Heart right ventricle (tissue), 16 donors: ENCODE measurements at regions not wholly inside any gene's neighbourhood (a gene's known extent, or its start where the extent isn't known, plus 50 kb on each side); places are given as distances from the start of the nearest gene placed in this dataset.

Source experiments
- ATAC-seq, 8 donors: fragments of 200-7000 bp; cut with Tn5 transposase; one replicate each; pipeline ENCODE4 v1.9.1; 2020; ENCODE audit warnings: mild to moderate bottlenecking in 8 of 8, moderate library complexity in 8 of 8, moderate number of reproducible peaks in 1 of 8
- DNase-seq, 2 donors: peaks; one replicate each; pipeline ENCODE4 v3.0.0-alpha.2; 2020
- H3K27ac ChIP-seq, 10 donors: fragments of 200-600 bp; sonication (generic) in 2 of 10; one replicate each; pipeline versions ENCODE4 v1.5.0 to v1.8.0; 2020 to 2022; ENCODE audit warnings: mild to moderate bottlenecking in 3 of 10
- H3K27me3 ChIP-seq, 7 donors: fragments of 200-600 bp; one replicate each; pipeline ENCODE4 v1.8.0; 2021 to 2022; ENCODE audit warnings: mild to moderate bottlenecking in 2 of 7
- H3K36me3 ChIP-seq, 9 donors: fragments of 200-600 bp; sonication (generic) in 1 of 9; one replicate each; pipeline versions ENCODE4 v1.5.0 to v1.8.0; 2020 to 2022; ENCODE audit warnings: mild to moderate bottlenecking in 2 of 9
- H3K4me1 ChIP-seq, 9 donors: fragments of 200-600 bp; sonication (generic) in 1 of 9; one replicate each; pipeline versions ENCODE4 v1.5.0 to v1.8.0; 2020 to 2022; ENCODE audit warnings: mild to moderate bottlenecking in 4 of 9
- H3K4me3 ChIP-seq, 10 donors: fragments of 200-600 bp; sonication (generic) in 2 of 10; one replicate each; pipeline versions ENCODE4 v1.5.0 to v1.8.0; 2020 to 2022; ENCODE audit warnings: mild to moderate bottlenecking in 7 of 10, moderate library complexity in 2 of 10
- H3K9me3 ChIP-seq, 11 donors: fragments of 200-600 bp in 10 of 11; sonication (generic) in 2 of 11; one replicate each; pipeline versions ENCODE4 v1.5.0 to v1.8.0; 2013 to 2022; ENCODE audit warnings: mild to moderate bottlenecking in 2 of 11, control low read depth in 1 of 11, moderate library complexity in 1 of 11
- WGBS, 2 donors: extraction: QIAGEN DNeasy Blood & Tissue Kit; methylation state at CpG; one replicate each; pipeline ENCODE4 v1.1.7; 2013; ENCODE audit warnings: inconsistent platforms in 1 of 2; 5-methylcytosine and 5-hydroxymethylcytosine counted together
- intact Hi-C, 10 donors: fragments of 100-400 bp; cut with DNase I; formaldehyde crosslinking; loops; one replicate each; pipeline versions ENCODE4 v1.11.1 to v1.14.2; 2022
- TF ChIP-seq, protein P1 (sequence below), 9 donors: fragments of 200-600 bp; sonication (generic) in 2 of 9; IDR thresholded peaks; one replicate each; pipeline versions ENCODE4 v1.5.0 to v1.8.0; 2021 to 2022; ENCODE audit warnings: antibody characterized with exemption in 9 of 9, mild to moderate bottlenecking in 5 of 9, moderate library complexity in 1 of 9
- donor health status: Arrhythmogenic right ventricular cardiomyopathy.
- donor health status: ischemic (EF 13 %, LVEDD 7.1; RV severe dilation, severe dysfunction).
- donor health status: healthy with polysubstance abuse.
- donor health status: DM: no; HTN: yes; CAD: no.
- donor health status: DM: no; HTN: no; CAD: no.
- donor health status: ischemic (EF 25% LVEDD 6.9; RV normal size, moderate dysfunction).
- donor health status: ischemic (EF 25% LVEDD 5.7; RV mildly dilated, moderate dysfunction).
- donor health status: healthy.
- donor health status: DM: yes; HTN: yes; CAD: no.
- donor health status: Ischemic cardiomyopathy.
- donor health status: ischemic (EF 35%, LVEDD 5.7; RV mildly dilated, moderate dysfunction).
- donor health status: nonischemic (EF 11% LVEDD 7.7; RV severe dilation, severe dysfunction).
- donor health status: DM: yes; HTN: yes; CAD: no.
- donor health status: PGD.
- donor health status: ischemic (EF 29% LVEDD 5.4; RV normal size, mild dysfunction).
- donor health status: nonischemic (EF 23%, LVEDD 6.1; RV moderate dilation, normal function).

GRCh38 chr3:107172411-107172810 is 204.8 kb upstream of the CCDC54 start:
- Histone ChIP-seq H3K27me3 (no peaks in the 10 kb centered on the region), H3K36me3 (no peaks in the 10 kb centered on the region), H3K9me3 (peaks cover 0 to 24% (median 0%) of the 10 kb centered on the region in 11 donors), H3K4me1 (no peaks in the 10 kb centered on the region), H3K27ac (no peak overlapping the region), H3K4me3 (no peak overlapping the region)
- DNase-seq, result no peak
- WGBS, 2 donors, result 91 to 92% methylated on average over 1 of the region's 1 CpG
- intact Hi-C loops, result no loop called here
- TF ChIP-seq, protein P1, sequence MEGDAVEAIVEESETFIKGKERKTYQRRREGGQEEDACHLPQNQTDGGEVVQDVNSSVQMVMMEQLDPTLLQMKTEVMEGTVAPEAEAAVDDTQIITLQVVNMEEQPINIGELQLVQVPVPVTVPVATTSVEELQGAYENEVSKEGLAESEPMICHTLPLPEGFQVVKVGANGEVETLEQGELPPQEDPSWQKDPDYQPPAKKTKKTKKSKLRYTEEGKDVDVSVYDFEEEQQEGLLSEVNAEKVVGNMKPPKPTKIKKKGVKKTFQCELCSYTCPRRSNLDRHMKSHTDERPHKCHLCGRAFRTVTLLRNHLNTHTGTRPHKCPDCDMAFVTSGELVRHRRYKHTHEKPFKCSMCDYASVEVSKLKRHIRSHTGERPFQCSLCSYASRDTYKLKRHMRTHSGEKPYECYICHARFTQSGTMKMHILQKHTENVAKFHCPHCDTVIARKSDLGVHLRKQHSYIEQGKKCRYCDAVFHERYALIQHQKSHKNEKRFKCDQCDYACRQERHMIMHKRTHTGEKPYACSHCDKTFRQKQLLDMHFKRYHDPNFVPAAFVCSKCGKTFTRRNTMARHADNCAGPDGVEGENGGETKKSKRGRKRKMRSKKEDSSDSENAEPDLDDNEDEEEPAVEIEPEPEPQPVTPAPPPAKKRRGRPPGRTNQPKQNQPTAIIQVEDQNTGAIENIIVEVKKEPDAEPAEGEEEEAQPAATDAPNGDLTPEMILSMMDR (IDR thresholded peaks at IDR 0.05), result no peak
- no peak for ATAC-seq

DNA sequence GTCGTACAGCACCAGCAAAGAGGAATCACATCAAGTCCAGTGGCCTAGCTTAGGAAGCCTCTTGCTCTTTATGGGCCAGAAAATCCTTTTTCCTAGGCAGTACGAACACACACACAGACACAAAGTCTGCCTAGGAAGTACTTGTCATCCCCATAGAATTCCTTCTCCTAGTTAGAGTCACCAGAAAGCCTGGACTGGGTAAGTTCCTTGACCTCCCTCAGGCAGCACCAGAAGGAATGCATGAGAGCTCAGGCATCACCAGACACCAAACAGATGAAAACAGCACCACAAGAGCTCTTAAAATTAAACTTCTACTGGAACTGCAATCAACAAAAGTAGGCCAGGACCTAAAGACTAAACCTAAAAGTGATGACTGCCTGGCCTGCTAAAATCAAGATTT is 192.9 kb upstream of the CCDC54 start:
- no peak for DNase-seq
- Histone ChIP-seq H3K4me3 (no peak overlapping the region), H3K27ac (no peak overlapping the region), H3K4me1 (peaks cover 0 to 9% (median 0%) of the 10 kb centered on the region in 9 donors), H3K36me3 (no peaks in the 10 kb centered on the region), H3K27me3 (no peaks in the 10 kb centered on the region), H3K9me3 (no peaks in the 10 kb centered on the region)
- no peak for ATAC-seq
- TF ChIP-seq, protein P1 (IDR thresholded peaks at IDR 0.05), result no peak
- 90 to 93% methylated on average over 2 of the region's 2 CpGs for WGBS, 2 donors
- intact Hi-C loops, result no loop called here

DNA sequence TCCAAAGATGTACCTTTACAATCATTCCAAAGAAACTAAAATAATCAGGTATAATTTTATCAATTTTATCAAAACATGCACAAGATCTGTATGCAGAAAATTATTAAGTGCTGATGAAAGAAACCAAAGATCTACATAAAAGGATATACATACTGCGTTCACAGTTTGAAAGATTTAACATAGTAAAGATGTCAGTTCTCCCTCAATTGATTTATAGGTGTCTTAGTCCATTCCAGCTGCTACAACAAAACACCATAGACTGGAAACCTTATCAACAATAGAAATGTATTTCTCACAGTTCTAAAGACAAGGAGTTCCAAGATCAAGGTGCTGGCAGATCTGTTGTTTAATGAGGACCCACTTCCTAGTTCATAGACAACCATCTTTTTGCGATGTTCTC is 189.0 kb upstream of the CCDC54 start:
- ATAC-seq (no peak), DNase-seq (no peak)
- Histone ChIP-seq H3K4me1 (peaks cover 0 to 12% (median 0%) of the 10 kb centered on the region in 9 donors), H3K27me3 (no peaks in the 10 kb centered on the region), H3K27ac (no peak overlapping the region), H3K36me3 (no peaks in the 10 kb centered on the region), H3K9me3 (no peaks in the 10 kb centered on the region), H3K4me3 (no peak overlapping the region)
- intact Hi-C loops, result no loop called here
- WGBS, 2 donors, result 93 to 94% methylated on average over 2 of the region's 2 CpGs
- TF ChIP-seq, protein P1 (IDR thresholded peaks at IDR 0.05), result no peak

DNA sequence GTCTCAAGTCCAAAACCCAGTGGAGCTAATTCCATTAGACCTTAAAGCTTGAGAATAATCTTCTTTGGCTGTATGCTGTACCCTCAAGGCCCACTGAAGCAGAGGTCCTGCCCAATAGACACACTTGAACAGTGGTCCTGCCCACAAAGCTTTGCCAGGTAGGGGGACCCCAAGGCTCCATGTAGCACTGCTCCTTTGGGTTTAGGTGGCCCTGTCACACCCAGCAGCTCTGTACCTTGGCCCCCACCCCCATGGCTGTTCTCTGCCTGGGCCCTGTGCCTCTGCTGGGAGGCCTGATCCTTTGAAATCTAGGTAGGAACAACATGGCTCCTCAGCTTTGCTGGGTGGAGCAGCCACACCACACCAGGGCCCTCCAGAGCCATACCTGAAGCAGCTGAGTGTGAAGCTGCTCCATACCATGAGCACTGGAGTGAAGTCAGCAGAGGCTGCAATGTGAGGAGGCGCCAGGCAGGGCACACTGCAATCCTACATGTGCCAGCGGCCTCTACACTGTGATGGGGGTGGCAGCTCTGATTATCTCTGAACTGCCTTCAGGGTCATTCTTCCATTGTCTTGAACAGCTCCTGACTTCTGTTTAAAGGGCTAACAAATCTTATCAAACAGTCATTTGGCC is 188.0 kb upstream of the CCDC54 start:
- TF ChIP-seq, protein P1 (IDR thresholded peaks at IDR 0.05), result no peak
- ATAC-seq, result peak in 1 of 8 donors; percentile 34
- WGBS, 2 donors, result 94 to 97% methylated on average over 2 of the region's 2 CpGs

More for the DNA sequence above, 188.0 kb upstream of the CCDC54 start:
- intact Hi-C loops, result no loop called here
- Histone ChIP-seq H3K27me3 (no peaks in the 10 kb centered on the region), H3K9me3 (no peaks in the 10 kb centered on the region), H3K27ac (no peak overlapping the region), H3K36me3 (no peaks in the 10 kb centered on the region), H3K4me3 (no peak overlapping the region), H3K4me1 (peaks cover 0 to 8% (median 0%) of the 10 kb centered on the region in 9 donors)
- no peak for DNase-seq
